COLO829 (cell line): ENCODE measurements at regions not wholly inside any gene's neighbourhood (a gene's known extent, or its start where the extent isn't known, plus 50 kb on each side); places are given as distances from the start of the nearest gene placed in this dataset.

ENCODE experiments used
- DNase-seq: peaks from one replicate; pipeline ENCODE4 v3.0.0; 2012; ENCODE audit warnings: low spot score

DNA sequence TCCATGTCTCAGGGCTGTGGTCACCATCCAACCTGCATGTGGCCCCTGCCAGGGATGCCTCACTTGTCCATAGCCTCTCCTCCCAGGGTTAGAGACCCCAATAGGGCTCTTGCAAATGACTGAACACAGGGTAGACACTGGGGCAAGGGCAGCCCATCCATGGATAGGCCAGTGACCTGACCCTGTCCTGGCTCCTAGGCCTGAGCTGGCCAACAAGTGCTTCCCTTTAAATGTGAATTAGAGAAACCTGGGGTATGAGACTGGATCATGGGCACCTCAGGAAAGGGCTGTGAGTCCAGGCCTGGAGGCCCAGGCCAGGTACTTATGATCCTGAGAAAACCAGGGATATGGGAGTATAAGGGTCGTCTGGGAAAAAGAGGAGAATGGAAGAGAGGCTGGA, 64.5 kb downstream of the COPS8 start:
- no peak for DNase-seq

DNA sequence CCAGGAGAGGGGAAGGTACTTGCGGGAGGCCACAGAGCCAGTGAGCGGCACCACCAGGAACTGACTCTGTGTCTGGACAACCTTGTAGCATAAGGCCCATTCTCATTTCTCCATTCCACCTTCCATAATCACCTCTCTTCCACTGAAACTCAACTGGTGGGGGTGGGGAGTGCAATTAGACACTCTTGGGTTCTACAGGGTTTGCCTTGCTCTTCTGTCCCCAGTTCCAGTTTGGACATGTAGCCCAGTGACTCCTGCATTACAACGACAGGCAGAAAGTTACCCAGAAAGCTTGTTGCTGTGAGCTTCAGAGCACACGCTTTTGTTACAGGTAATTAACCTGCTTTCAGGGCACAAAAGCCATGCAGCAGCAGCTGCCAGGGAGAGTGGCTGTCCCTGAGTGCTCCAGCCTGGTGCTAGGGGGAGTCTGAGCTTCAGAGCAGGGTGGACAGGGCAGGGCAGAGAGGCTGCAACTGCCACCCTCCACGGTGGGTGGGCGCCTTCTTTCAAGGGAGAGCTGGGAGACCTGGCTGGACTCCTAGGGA, 65.2 kb downstream of the COPS8 start:
- DNase-seq: no peak

DNA sequence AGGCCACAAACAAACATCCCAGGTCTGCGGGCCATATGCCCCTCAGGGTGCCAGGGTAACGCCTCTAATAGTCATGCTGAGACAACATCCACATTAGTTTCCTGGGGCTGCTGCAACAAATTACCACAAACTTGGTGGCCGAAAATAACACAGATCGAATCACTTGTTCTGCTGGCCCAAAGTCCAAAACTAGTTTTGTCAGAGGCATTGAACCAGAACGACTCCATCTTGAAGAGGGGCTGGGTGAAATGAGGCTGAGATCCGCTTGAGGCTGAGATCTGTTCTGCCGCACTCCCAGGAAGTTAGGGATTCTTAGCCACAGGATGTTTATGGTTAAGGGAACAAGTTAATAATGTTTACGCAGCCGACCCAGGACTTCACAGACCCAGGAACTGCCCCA, 66.7 kb downstream of the COPS8 start:
- no peak for DNase-seq

DNA sequence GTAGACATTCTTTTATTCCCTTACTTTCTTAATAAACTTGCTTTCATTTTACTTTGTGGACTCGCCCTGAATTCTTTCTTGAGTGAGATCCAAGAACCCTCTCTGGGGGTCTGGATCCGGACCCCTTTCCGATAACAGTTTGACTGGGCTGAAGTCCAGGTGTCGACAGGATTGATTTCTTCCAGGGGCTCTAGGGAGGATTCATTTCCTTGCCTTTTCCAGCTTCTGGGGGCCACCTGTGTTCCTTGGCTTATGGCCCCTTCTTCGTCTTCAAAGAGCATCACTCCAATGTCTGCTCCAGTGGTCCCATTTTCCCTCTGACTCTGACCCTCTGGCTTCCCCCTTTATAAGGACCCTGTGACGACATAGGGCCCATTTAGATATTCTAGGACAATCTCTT, 67.5 kb downstream of the COPS8 start:
- DNase-seq: no peak

DNA sequence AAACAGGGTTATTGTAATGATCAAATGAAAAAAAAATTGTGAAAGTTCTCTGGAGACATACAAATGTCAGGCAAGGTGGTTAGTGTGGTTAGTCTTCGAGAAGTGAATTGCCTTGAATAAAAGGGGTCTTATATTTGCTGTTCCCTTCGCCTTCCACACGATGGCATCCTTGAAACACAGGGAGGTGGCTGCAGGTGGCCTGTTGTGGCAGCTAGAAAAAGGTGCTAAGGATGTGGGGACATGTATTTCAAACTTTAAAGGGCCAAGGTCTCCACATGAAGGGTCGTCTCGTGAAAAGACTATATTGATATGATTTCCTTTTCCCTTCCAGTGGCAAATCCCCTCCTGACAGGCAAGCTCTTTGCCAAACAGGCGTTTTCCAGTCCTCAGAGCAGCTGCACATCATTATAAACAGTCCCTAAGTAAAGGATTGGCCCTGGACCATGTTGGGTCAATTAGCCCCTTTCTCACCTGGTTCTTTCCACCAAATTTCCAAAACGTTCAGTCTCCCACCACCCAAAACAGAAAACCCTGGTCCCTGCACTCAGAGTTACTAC, 68.5 kb downstream of the COPS8 start:
- peak; percentile 44 for DNase-seq

DNA sequence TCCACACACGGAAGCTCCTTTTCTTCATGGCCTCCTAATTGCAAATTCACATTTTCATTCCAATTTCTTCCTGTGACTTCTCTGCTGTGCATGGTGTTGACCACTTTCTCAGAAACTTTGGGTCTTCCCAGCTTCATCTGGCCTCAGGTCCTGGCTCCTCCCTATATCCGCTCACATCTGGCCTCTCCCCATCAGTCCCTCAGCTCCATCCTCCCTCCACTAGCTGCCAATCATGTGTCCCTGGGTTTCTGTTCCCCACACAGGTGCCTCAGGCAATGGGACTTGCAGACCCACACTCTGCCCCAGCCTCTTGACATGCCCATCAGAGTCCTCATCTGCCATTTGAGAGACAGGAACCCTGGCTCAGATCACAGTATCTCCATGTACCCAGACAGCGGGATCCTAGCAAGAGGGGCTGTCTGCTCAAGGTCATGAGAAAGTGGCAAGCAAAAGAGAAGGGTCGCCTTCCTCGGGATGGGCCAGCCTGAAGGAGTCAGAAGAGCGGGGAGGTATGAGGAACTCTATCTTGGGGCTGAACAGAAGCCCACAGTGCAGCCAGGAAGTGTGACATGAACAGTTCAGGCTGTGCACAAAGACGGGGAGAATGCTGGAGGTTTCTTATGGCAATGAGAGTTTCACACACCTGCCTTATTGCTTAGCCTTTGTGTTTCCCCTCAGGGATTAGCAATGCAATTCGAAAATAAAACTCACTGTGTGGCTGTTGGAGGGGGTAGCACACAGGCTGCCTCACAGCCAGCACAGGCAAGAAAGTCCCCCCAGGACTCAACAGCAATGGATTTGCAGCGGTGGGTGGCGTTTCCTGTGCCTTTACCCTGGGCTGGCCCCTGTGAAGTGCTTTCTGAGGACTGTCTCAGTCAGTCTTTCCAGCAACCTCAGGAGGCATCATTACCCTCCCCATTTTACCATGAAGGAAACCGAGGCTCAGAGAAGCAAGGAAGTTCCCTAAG, 69.5 kb downstream of the COPS8 start:
- DNase-seq: no peak

DNA sequence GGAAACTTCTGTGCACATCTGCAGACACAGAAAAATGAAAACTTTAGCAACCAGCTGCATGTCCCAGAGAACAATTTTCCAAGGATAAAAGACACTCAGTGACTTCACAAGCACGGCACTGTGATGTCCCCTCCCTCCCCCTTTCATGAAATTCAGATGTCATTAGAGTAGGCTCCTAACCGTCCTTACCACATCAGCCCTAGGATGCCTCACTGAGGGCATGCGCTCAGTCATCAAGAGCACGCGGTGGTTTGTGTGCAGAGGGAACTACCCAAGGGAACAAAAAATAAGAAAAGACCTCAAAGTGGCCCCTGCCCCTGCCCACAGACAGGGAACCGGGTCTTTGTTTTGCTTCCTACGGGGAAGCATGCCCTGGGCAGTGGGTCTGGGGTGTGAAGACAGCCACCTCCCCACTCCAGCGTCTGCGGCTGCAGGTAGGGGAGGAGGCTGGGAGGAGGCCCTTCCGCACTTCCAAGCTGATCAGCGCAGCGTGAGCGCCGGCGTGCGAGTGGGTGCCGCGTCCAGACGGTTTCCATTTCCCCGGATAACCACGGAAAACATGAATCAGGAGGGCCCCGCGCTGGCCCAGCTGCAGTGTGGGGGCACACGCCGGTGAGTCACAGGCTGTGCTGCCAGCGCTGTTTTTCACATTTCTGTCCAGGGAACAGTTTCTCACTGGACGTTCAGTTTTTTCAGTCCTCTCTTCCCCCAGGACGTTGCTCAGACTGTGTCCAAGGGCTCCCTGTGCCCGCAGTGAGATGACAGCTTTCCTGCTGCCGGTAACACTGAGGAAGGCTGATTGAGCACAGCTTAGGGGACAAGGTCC, 70.6 kb downstream of the COPS8 start:
- peak; percentile 32 for DNase-seq

DNA sequence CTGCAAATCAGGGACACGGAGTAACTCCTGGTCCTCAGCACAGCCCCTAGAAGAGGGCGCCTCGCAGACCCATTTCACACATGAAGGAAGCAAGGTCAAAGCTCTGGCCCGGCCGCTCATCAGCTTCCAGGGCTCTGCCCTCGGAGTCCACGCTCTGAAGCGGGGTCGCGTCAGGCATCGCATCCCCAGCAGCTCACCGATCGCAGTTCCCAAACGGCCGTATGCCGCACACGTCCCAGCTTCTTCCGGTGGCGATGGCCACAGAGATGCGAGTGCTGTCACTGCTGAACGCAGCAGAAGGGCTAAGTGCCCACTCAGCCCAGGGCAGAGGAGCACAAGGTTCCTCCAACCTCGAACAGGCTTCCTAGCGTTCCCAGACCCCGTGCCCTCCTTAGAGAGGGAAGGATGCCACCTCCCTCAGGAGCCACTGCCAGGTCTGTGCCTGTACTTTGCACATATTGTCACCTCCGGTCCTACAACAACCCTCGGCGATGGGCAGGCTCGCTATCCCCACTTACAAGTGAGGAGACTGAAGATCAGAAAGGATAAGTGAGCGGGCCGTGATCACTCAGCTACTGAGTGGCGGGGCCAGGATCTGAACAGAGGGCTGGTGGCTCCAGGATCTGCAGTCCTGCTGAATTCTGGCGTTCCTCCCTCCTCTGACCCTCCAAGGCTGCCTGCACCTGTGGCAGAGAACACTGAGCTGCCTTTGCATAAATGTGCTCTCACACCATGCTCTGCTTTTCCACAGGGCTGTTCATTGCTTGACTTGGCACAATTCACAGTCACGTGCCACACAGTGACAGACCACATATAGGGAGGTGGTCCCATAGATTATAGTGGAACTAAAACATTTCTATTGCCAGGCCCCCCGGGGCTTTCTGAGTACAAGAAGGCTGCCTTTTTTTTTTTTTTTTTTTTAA, 71.4 kb downstream of the COPS8 start:
- no peak for DNase-seq

DNA sequence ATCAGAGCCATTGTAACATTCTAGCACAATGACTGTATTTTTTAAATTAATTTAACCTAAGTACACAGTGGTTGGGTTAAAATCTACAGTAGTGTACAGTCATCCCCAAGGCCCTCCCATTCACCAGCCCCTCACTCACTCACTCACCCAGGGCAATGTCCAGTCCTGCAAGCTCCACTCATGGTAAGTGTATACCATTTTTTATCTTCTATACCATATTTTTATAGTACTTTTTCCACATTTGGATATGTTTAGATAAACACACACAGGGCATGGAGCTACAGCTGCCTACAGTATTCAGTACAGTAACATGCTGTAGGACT, 72.1 kb downstream of the COPS8 start:
- no peak for DNase-seq

DNA sequence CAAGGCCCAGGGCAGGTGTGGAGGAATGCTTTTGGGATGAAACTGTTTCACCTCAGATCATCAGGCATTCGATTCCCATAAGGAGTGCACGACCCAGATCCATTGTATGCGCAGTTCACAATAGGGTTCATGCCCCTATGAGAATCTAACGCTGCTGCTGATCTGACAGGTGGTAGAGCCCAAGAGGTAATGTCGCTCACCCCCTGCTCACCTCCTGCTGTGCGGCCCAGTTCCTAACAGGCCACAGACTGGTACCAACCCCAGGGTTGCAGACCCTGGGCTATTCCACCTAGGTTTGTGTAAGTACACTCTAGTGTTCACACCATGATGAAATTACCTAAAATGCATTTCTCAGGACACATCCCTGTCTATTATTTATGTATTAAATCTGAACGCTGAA, 72.5 kb downstream of the COPS8 start:
- DNase-seq: no peak

DNA sequence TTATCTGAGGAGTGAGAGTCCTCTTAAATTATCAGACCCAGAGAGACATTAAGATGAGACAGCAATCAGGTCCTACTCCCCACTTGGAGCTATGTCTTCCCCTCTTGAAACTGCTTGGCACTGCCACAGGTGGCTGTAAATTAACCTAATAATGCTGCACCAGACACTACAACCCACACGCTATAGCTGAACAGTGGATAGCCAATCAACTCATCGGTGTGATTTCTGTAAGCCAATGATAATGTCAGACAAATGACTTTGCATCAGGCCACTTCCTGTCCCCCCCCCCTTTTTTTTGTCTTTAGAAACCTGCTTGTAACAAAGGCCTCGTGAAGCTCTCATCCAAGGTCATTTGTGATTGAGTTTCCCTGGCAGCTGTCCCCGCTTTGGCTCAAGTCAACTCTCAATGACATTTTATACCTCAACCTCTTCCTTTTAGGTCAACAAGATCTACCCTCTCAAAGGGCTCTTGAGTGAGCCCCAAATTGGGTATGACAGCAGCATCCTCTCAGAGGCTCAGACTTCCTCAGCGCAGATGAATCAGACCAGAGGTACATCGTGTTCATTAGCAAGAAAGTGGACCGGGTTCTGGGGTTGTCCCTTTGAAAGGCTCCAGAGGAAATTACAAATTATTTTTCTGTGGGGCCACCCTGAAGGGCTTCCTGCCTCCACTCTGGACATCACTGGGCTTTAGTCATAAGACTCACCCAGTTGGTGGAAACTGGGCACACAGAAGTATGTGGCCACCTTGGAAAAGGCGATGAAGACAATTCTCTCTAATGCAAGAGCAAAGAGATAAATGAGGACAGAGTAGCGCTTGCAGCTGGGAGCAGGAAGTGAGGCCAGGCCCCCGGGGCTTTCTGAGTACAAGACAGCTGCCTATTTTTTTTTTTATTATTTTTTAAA, 73.6 kb downstream of the COPS8 start:
- DNase-seq: no peak

DNA sequence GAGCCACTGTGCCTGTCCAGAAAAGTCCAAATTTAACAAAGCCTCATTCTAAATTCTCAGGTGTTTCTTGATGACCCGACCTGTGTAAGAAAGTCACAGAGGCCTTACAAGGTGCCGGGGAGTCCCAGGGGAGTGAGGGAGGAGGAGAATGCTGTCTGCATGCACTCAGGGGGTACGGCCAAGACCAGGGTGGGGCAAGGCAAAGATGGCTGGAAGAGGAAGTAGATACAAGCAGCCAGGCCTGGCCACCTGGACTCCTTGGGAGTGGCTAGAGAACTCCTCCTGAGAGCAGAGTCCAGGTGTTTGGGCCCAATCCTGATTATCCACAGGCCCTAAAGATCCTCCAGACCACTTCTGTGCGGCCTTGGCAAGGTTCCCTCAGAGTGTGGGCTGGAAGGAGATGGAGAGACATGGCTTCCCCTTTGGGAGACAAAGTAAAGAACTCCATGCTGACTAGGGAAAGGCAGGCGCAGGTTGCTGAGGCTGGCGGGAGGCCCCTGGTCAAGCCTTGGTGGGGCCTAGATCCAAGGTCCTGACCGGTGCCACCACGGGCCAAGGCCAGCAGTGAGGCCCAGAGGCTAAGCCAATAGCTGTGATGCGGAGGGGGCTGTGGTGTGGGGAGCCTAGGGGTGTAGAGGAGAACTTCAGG, 74.7 kb downstream of the COPS8 start:
- DNase-seq: no peak

DNA sequence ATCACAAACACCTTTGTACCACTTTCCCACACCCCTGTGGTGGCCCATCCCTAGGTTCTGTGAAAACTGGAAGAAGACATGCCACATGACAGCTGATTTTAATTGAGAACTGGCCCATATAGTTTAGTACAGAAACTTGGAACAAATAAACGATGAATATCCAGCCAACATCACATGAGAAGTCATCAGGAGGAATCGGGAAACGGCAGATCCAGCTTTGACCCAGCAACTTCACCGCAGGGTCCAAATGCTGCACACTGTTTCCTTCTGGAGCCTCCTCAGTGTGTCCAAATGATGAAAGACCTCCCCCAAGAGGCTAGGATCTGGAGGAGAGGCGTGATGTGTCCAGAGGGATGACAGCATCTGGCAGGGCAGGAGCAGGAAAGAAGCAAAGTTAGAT, 75.5 kb downstream of the COPS8 start:
- DNase-seq: no peak

DNA sequence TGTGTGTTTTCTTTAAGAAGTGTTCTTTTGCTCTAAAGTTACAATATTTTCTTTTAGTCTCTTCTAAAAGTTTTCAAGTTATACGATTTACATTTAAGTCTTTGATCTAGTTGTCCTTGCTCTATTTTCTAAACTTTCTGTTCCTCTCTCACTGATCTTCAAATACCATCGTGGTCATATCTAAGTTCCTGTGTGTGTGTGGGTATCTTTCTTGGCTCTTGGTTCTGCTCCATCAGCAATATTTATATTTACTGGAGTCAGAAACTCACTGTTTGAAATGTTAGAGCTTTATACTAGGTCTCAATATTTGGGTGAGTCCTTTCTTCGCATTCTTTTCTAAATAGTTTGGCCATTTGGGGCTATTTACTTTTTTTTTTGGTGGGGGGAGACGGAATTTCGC, 77.3 kb downstream of the COPS8 start:
- DNase-seq: no peak

DNA sequence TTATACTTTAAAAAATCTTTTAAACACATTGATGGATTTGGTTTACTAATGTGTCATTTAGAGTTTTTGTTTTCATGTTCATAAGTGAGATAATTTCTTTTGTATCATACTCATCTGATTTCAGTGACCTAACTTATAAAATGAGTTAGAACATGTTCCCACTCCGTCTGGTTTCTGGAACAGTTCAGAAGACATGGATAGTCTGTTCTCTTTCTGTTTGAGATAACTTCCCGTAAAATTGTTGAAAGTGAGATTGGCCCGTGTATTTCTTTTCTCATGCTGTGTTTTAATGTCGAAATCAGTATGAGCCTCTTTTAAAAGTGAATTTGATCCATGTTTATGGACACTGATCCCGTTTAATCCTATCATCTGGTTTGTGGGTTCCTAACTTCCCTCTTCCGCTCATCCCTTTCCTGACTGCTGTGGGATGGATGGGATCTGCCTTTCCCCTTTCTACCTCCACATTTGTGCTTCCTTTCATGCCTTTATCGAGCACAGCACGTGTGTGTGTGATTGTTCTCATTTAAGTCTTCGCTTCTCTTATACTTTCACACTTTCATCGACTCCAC, 78.9 kb downstream of the COPS8 start:
- DNase-seq: no peak

DNA sequence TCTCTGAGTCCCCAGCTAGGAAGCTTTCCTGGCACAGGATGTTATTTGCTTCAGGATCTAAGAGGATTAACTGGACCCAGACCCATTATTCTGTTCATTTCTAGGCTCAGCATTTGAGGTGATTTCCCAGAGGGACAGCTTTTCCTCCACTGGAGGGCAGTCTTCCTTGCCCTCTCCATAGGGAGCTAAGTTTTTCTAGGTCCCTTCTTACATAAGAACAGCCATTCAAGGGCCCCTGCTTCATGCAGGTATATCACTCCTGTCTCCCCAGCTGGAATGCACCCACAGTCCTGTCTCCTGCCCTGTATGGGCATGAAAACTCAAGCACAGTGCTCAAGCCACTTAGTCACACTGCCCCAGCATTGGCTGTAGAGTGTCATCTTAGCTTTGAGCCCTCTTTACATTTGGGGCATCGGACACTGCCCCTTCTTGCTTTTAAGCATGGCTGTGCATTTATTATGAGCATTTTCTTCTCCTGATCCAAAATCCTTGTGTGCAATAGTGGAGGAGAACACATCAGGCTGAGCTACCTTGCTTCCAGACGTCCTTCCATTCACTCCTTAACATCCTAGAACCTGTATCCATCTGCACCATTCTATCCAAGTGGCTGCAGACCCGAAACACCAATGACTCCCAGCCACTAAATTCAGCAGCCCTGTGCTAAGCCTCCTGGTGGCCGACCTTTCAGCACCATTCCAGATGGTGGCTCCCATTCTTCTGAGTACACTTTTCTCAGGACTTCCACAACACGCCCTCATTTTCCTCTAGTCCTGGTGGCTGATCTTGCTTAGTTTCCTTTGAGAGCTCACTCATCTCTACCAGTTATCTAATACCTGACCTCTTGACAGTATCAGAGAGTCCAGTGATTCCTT, 80.0 kb downstream of the COPS8 start:
- no peak for DNase-seq

DNA sequence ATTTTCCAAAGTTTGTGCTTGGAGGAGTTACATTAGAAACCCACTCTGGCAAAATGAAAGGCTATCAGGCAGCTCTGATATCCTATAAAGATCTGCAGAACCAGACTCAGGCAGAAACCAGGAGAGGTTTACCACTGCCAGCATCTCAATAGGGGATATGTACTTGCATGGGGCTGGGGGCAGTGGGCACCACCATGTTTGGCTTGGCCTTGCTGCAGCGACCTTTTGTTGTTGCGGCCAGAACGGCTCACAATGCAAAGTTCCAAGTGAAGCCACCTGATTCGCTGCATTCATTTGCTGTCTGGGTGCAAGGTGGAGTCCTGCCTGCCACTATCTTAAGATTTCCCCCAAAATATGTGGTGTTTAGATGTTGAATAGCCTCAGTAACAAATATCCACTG, 81.3 kb downstream of the COPS8 start:
- DNase-seq: no peak

DNA sequence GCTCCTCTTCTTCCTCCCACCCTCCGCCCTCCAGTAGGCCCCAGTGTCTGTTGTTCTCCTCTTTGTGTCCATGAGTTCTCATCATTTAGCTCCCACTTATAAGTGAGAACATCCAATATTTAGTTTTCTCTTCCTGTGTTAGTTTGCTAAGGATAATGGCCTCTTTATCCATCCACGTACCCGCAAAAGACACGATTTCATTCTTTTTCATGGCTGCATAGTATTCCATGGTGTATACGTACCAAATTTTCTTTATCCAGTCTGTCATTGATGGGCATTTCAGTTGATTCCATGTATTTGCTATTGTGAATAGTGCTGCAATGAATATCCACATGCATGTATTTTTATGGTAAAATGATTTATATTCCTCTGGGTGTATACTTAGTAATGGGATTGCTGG, 82.2 kb downstream of the COPS8 start:
- DNase-seq: no peak

DNA sequence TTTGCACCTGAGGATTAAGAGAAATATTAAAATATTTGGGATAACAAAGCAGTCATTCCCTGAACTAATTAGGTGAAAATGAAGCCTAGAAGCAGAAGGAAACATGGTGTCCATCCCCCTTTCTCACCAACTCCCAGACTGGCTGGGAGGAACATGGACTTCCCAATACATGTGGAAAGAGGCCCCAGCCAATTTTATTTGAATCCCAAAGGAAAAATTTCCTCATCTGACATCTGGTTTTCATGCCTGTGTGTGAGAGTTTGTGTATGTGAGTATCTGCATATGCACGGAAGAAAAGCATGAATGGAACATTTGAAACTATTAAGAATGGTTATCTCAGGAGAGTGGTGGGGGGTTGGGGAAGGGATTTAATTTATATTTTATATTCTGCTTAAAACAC, 84.3 kb downstream of the COPS8 start:
- DNase-seq: no peak
